ENCODE measurements at regions not wholly inside any gene's neighbourhood (a gene's known extent, or its start where the extent isn't known, plus 50 kb on each side); places are given as distances from the start of the nearest gene placed in this dataset.
"Not testable (repeated sequence)": the region's sequence is repeated elsewhere in the genome, so short reads cannot be mapped to it uniquely, and the experiment has no call there.

DNA sequence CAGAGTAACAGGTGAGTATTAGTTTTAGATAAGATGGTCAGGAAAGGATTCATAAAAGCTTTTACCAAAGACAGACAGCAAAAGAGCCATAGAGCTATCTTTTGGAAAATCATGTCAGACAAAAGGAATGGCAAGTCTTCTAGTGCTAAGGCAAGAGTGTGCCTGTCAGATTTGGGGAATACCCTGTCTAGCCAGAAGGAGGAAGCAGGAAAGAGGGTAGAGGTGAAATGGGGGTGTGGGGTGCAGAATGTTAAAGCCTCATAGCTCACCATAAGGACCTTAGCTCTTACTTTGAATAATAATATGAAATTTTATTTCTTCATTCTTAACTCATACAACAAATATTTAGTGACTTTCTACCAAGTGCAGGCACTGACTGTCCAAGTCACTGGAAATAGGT, 512.1 kb upstream of the ROBO2 start:
- Histone ChIP-seq H3K79me2 (ENCODE audit: low read length) (no peaks in the 10 kb centered on the region), H3K4me1 (ENCODE audit: low read length) (peaks cover 8% of the 10 kb centered on the region), H3K36me3 (replicated peaks; ENCODE audit: low read depth, low read length) (no peaks in the 10 kb centered on the region), H3K9me3 (ENCODE audit: insufficient read depth, low read length) (no peaks in the 10 kb centered on the region), H3K4me3 (ENCODE audit: low read length) (no peak overlapping the region), H3K27ac (ENCODE audit: low read length) (no peak overlapping the region), H3K4me2 (ENCODE audit: low read length) (no peak overlapping the region; the same call in 1 of the 2 replicates), H2AFZ (ENCODE audit: low read depth, low read length) (0 out of 2 replicates have a peak overlapping the region, but pooled peaks have one; percentile 8), H3K27me3 (ENCODE audit: low read depth, low read length) (no peaks in the 10 kb centered on the region), H4K20me1 (ENCODE audit: insufficient read depth, low read length) (no peaks in the 10 kb centered on the region), H3K9ac (ENCODE audit: low read length) (no peak overlapping the region)
- no peak for TF ChIP-seq EZH2phosphoT487 (IDR thresholded peaks at IDR 0.05; ENCODE audit: low read depth)
- TF ChIP-seq, protein P1, sequence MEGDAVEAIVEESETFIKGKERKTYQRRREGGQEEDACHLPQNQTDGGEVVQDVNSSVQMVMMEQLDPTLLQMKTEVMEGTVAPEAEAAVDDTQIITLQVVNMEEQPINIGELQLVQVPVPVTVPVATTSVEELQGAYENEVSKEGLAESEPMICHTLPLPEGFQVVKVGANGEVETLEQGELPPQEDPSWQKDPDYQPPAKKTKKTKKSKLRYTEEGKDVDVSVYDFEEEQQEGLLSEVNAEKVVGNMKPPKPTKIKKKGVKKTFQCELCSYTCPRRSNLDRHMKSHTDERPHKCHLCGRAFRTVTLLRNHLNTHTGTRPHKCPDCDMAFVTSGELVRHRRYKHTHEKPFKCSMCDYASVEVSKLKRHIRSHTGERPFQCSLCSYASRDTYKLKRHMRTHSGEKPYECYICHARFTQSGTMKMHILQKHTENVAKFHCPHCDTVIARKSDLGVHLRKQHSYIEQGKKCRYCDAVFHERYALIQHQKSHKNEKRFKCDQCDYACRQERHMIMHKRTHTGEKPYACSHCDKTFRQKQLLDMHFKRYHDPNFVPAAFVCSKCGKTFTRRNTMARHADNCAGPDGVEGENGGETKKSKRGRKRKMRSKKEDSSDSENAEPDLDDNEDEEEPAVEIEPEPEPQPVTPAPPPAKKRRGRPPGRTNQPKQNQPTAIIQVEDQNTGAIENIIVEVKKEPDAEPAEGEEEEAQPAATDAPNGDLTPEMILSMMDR (IDR thresholded peaks at IDR 0.05; ENCODE audit: low read depth, low read length): no peak

DNA sequence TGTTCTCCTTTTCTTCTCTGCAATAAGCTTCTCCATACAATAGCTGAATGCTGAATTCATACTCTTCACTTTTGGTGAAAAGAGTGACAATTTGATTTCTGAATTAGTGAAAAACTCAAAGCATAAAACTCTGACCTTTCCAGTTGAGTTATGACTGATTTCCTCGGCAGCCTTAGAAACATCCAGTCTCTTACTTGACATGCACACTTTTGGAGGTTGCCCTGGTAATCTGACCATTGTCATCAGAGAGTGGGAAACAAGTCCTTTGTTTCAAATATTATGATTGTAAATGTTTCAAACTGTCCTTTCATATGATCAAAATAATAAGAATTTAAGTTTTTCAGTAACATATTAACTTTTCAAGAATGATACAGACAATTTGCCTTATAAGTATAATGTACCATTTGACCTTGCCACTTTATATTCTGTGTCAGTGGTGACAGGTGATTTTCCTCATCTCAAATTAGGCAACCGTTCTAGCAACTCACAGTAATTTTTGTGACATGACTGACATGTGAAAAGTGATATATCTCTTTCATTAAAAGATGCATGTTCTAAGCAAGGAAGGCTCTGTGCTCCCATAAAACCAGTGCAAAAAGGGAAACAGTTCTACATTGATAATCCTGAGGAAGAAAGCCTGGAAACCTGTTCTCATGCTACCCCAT, 507.6 kb upstream of the ROBO2 start:
- Histone ChIP-seq H3K9me3 (ENCODE audit: insufficient read depth, low read length) (no peaks in the 10 kb centered on the region), H2AFZ (ENCODE audit: low read depth, low read length) (no peak overlapping the region), H3K79me2 (ENCODE audit: low read length) (no peaks in the 10 kb centered on the region), H3K27ac (ENCODE audit: low read length) (no peak overlapping the region), H4K20me1 (ENCODE audit: insufficient read depth, low read length) (no peaks in the 10 kb centered on the region), H3K4me3 (ENCODE audit: low read length) (no peak overlapping the region), H3K4me2 (ENCODE audit: low read length) (no peak overlapping the region), H3K9ac (ENCODE audit: low read length) (no peak overlapping the region), H3K27me3 (ENCODE audit: low read depth, low read length) (no peaks in the 10 kb centered on the region), H3K4me1 (ENCODE audit: low read length) (peaks cover 8% of the 10 kb centered on the region), H3K36me3 (replicated peaks; ENCODE audit: low read depth, low read length) (no peaks in the 10 kb centered on the region)
- TF ChIP-seq, protein P1 (IDR thresholded peaks at IDR 0.05; ENCODE audit: low read depth, low read length): no peak
- no peak for TF ChIP-seq EZH2phosphoT487 (IDR thresholded peaks at IDR 0.05; ENCODE audit: low read depth)

DNA sequence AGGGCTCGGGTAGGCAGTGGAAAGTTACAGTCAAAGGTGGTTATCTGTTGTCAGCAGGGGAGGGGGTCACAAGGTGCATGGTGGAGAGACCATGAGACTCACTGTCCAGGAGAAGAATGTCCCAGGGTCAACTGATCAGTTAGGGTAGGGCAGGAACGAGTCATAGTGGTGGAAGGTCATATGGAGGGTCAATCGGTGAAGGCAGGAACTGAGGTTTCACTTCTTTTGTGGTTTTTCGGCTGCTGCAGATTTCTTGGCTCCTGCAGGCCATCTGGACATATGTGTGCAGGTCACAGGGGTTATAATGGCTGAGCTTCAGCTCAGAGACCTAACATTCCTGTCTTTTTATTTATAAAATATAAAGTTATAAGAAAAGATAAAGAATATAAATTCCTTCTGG, 506.2 kb upstream of the ROBO2 start:
- not testable (repeated sequence) for H3K9ac ChIP-seq (ENCODE audit: low read length); H3K4me3 ChIP-seq (ENCODE audit: low read length); H3K36me3 ChIP-seq (replicated peaks; ENCODE audit: low read depth, low read length); H3K4me1 ChIP-seq (ENCODE audit: low read length); H3K4me2 ChIP-seq (ENCODE audit: low read length); H4K20me1 ChIP-seq (ENCODE audit: insufficient read depth, low read length); H3K27me3 ChIP-seq (ENCODE audit: low read depth, low read length); H3K9me3 ChIP-seq (ENCODE audit: insufficient read depth, low read length); H2AFZ ChIP-seq (ENCODE audit: low read depth, low read length); H3K27ac ChIP-seq (ENCODE audit: low read length); H3K79me2 ChIP-seq (ENCODE audit: low read length)

DNA sequence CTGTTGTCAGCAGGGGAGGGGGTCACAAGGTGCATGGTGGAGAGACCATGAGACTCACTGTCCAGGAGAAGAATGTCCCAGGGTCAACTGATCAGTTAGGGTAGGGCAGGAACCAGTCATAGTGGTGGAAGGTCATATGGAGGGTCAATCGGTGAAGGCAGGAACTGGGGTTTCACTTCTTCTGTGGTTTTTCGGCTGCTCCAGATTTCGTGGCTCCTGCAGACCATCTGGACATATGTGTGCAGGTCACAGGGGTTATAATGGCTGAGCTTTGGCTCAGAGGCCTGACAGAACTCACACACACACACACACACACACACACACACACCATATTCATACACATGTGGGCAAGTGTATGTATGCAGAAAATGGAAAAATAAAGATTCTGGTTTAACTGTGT, 502.0 kb upstream of the ROBO2 start:
- not testable (repeated sequence) for H2AFZ ChIP-seq (ENCODE audit: low read depth, low read length); H3K79me2 ChIP-seq (ENCODE audit: low read length); H4K20me1 ChIP-seq (ENCODE audit: insufficient read depth, low read length); H3K4me2 ChIP-seq (ENCODE audit: low read length); H3K27me3 ChIP-seq (ENCODE audit: low read depth, low read length); H3K27ac ChIP-seq (ENCODE audit: low read length); H3K4me3 ChIP-seq (ENCODE audit: low read length); H3K9me3 ChIP-seq (ENCODE audit: insufficient read depth, low read length); H3K36me3 ChIP-seq (replicated peaks; ENCODE audit: low read depth, low read length); H3K9ac ChIP-seq (ENCODE audit: low read length)
- peaks cover 12% of the 10 kb centered on the region; the same call in 1 of the 2 replicates for H3K4me1 ChIP-seq (ENCODE audit: low read length)

DNA sequence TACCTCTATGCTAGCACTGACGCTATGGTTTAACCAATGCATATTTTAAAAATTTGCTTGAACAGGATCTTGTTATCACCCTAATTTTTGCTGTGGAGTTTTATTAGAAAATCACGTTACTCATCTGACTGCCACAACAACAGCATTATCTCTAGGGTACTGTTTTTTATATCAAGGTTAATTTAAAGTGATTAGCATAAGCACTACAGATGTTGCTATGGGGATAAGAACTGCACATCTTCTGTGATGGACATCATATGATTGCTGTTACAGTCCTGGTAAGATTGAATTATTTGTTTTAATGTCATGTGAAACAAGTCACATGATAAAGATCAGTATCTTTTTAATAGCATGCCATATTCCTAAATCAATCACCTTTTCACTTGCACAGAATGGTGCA, 492.2 kb upstream of the ROBO2 start:
- no peak for TF ChIP-seq EZH2phosphoT487 (IDR thresholded peaks at IDR 0.05; ENCODE audit: low read depth)
- TF ChIP-seq, protein P1 (IDR thresholded peaks at IDR 0.05; ENCODE audit: low read depth, low read length): no peak
- H4K20me1 ChIP-seq (ENCODE audit: insufficient read depth, low read length): no peaks in the 10 kb centered on the region
- H3K36me3 ChIP-seq (replicated peaks; ENCODE audit: low read depth, low read length): no peaks in the 10 kb centered on the region
- no peaks in the 10 kb centered on the region for H3K79me2 ChIP-seq (ENCODE audit: low read length)
- H3K27me3 ChIP-seq (ENCODE audit: low read depth, low read length): no peaks in the 10 kb centered on the region
- H3K4me1 ChIP-seq (ENCODE audit: low read length): no peaks in the 10 kb centered on the region
- H3K4me2 ChIP-seq (ENCODE audit: low read length): no peak overlapping the region
- no peak overlapping the region for H3K4me3 ChIP-seq (ENCODE audit: low read length)
- no peak overlapping the region for H2AFZ ChIP-seq (ENCODE audit: low read depth, low read length)
- no peak overlapping the region for H3K27ac ChIP-seq (ENCODE audit: low read length)
- no peaks in the 10 kb centered on the region; the same call in 1 of the 2 replicates for H3K9me3 ChIP-seq (ENCODE audit: insufficient read depth, low read length)
- H3K9ac ChIP-seq (ENCODE audit: low read length): no peak overlapping the region

Data from OCI-LY3 (cell line).